ENCODE measurements at regions not wholly inside any gene's neighbourhood (a gene's known extent, or its start where the extent isn't known, plus 50 kb on each side); places are given as distances from the start of the nearest gene placed in this dataset.

DNA sequence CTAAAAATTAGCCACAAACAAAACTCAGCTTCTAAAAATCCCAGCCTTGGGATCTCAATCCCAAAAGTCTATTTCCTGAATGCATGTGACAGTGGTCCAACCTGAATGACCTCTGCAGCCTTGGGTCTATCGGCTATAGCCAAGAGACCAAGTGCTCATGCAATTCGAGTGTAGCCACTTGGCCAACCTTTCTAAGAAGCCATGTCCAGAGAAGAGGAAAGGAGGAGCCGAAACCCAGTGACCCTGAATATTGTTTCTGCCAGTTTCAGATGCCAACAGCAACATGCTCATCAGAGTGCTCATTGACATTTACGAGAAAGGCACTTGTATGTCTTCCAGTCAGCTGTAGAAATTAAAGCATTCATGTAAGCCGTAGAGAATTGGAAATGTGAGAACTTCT is 1231.9 kb downstream of the NLGN4Y start:
- H2AFZ ChIP-seq (ENCODE audit: low read length), result no peak overlapping the region
- H3K4me2 ChIP-seq (ENCODE audit: low read length), result no peak overlapping the region
- no peaks in the 10 kb centered on the region for H3K9me2 ChIP-seq (ENCODE audit: low read depth, low read length)
- no peaks in the 10 kb centered on the region for H3K4me1 ChIP-seq (ENCODE audit: insufficient read depth, low read length, severe bottlenecking)
- H3F3A ChIP-seq (ENCODE audit: insufficient read depth, low read length), result no peaks in the 10 kb centered on the region
- H3K79me2 ChIP-seq (ENCODE audit: insufficient read depth, low read length), result no peaks in the 10 kb centered on the region
- no peaks in the 10 kb centered on the region for H4K20me1 ChIP-seq (ENCODE audit: insufficient read depth, low read length)
- no peaks in the 10 kb centered on the region for H3K9me3 ChIP-seq (ENCODE audit: low read length)
- no peak overlapping the region for H3K9ac ChIP-seq (ENCODE audit: low read length)
- H3K27ac ChIP-seq (ENCODE audit: low read depth, low read length, poor library complexity, severe bottlenecking), result no peak overlapping the region
- no peak overlapping the region for H3K4me3 ChIP-seq (ENCODE audit: low read depth, low read length, poor library complexity, severe bottlenecking)
- TF ChIP-seq, protein P1, sequence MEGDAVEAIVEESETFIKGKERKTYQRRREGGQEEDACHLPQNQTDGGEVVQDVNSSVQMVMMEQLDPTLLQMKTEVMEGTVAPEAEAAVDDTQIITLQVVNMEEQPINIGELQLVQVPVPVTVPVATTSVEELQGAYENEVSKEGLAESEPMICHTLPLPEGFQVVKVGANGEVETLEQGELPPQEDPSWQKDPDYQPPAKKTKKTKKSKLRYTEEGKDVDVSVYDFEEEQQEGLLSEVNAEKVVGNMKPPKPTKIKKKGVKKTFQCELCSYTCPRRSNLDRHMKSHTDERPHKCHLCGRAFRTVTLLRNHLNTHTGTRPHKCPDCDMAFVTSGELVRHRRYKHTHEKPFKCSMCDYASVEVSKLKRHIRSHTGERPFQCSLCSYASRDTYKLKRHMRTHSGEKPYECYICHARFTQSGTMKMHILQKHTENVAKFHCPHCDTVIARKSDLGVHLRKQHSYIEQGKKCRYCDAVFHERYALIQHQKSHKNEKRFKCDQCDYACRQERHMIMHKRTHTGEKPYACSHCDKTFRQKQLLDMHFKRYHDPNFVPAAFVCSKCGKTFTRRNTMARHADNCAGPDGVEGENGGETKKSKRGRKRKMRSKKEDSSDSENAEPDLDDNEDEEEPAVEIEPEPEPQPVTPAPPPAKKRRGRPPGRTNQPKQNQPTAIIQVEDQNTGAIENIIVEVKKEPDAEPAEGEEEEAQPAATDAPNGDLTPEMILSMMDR (IDR thresholded peaks at IDR 0.05; ENCODE audit: low read length), result no peak
- no peak for TF ChIP-seq EZH2 (IDR thresholded peaks at IDR 0.05; ENCODE audit: borderline replicate concordance, low read length)
- H3K27me3 ChIP-seq (ENCODE audit: insufficient read depth, low read length), result no peaks in the 10 kb centered on the region
- no peaks in the 10 kb centered on the region for H3K36me3 ChIP-seq (ENCODE audit: insufficient read depth, low read length)

DNA sequence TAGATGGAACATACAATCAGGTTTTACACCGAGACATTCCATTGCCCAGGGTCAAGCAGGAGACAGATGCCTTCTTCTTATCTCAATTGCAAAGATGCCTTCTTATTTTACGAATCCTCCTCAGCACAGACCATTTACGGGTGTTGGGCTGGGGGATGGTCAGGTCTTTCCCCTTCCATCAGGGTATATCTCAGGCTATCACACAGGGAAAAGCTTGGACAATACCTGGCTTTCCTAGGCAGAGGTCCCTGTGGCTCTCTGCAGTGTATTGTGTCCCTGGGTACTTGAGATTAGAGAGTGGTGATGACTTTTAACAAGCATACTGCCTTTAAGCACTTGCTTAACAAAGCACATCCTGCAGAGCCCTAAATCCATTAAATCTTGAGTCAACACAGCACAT is 1249.2 kb downstream of the NLGN4Y start:
- H3K9ac ChIP-seq (ENCODE audit: low read length), result no peak overlapping the region
- no peak overlapping the region for H3K4me2 ChIP-seq (ENCODE audit: low read length)
- H3K27ac ChIP-seq (ENCODE audit: low read depth, low read length, poor library complexity, severe bottlenecking), result no peak overlapping the region
- no peaks in the 10 kb centered on the region for H3K4me1 ChIP-seq (ENCODE audit: insufficient read depth, low read length, severe bottlenecking)
- no peak for TF ChIP-seq EZH2 (IDR thresholded peaks at IDR 0.05; ENCODE audit: borderline replicate concordance, low read length)
- TF ChIP-seq, protein P1 (IDR thresholded peaks at IDR 0.05; ENCODE audit: low read length), result no peak
- H3F3A ChIP-seq (ENCODE audit: insufficient read depth, low read length), result no peaks in the 10 kb centered on the region
- no peaks in the 10 kb centered on the region for H3K79me2 ChIP-seq (ENCODE audit: insufficient read depth, low read length)
- no peaks in the 10 kb centered on the region for H3K36me3 ChIP-seq (ENCODE audit: insufficient read depth, low read length)
- H3K4me3 ChIP-seq (ENCODE audit: low read depth, low read length, poor library complexity, severe bottlenecking), result no peak overlapping the region
- H3K9me2 ChIP-seq (ENCODE audit: low read depth, low read length), result no peaks in the 10 kb centered on the region
- H2AFZ ChIP-seq (ENCODE audit: low read length), result no peak overlapping the region
- H3K9me3 ChIP-seq (ENCODE audit: low read length), result no peaks in the 10 kb centered on the region
- H4K20me1 ChIP-seq (ENCODE audit: insufficient read depth, low read length), result no peaks in the 10 kb centered on the region
- no peaks in the 10 kb centered on the region for H3K27me3 ChIP-seq (ENCODE audit: insufficient read depth, low read length)

DNA sequence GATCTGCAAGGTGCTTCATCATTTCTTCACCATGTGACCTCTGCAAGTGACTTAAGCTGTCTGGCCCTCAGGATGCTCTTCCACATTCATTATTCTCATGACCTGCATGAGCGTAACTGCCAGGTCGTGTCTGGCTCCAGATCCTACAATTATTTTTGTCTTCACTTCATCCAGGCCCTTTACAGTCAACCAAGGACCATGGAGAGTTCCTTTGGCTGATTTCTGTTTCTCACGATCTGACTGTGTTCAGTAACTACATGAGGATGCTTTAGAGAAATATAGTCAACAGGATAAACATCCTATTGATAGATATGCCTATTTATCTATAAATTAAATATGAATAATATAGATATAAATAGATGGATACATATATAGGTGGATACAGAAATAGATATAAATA is 1251.6 kb downstream of the NLGN4Y start:
- H4K20me1 ChIP-seq (ENCODE audit: insufficient read depth, low read length), result no peaks in the 10 kb centered on the region
- H3K36me3 ChIP-seq (ENCODE audit: insufficient read depth, low read length), result no peaks in the 10 kb centered on the region
- no peaks in the 10 kb centered on the region for H3K4me1 ChIP-seq (ENCODE audit: insufficient read depth, low read length, severe bottlenecking)
- no peak overlapping the region for H3K4me3 ChIP-seq (ENCODE audit: low read depth, low read length, poor library complexity, severe bottlenecking)
- H3K79me2 ChIP-seq (ENCODE audit: insufficient read depth, low read length), result no peaks in the 10 kb centered on the region
- no peaks in the 10 kb centered on the region for H3K9me2 ChIP-seq (ENCODE audit: low read depth, low read length)
- no peak overlapping the region for H2AFZ ChIP-seq (ENCODE audit: low read length)
- H3K27ac ChIP-seq (ENCODE audit: low read depth, low read length, poor library complexity, severe bottlenecking), result no peak overlapping the region
- H3K9ac ChIP-seq (ENCODE audit: low read length), result no peak overlapping the region
- TF ChIP-seq EZH2 (IDR thresholded peaks at IDR 0.05; ENCODE audit: borderline replicate concordance, low read length), result no peak
- H3K27me3 ChIP-seq (ENCODE audit: insufficient read depth, low read length), result no peaks in the 10 kb centered on the region
- no peaks in the 10 kb centered on the region for H3F3A ChIP-seq (ENCODE audit: insufficient read depth, low read length)
- H3K4me2 ChIP-seq (ENCODE audit: low read length), result no peak overlapping the region
- H3K9me3 ChIP-seq (ENCODE audit: low read length), result no peaks in the 10 kb centered on the region

DNA sequence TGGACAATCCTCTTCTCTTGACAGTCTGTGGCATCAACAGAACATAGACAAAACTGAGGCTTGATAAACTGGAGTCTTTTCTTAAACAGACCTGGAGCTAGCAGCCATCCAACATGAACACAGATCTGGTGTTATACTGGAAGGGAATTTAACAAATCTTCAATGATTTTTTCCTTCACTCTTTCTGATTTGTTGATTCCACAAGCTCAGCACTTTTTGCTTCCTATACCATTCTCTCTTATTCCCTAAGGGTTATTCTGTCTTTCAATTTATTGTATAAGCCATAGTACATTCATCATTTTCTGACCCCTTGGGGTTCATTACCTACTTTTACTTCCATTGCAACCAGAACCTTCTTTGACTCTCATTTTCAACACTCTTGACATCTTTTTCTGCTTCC is 1255.6 kb downstream of the NLGN4Y start:
- Histone ChIP-seq H3K27ac (ENCODE audit: low read depth, low read length, poor library complexity, severe bottlenecking) (no peak overlapping the region), H3F3A (ENCODE audit: insufficient read depth, low read length) (no peaks in the 10 kb centered on the region), H3K36me3 (ENCODE audit: insufficient read depth, low read length) (no peaks in the 10 kb centered on the region), H3K27me3 (ENCODE audit: insufficient read depth, low read length) (no peaks in the 10 kb centered on the region), H3K9me2 (ENCODE audit: low read depth, low read length) (no peaks in the 10 kb centered on the region), H4K20me1 (ENCODE audit: insufficient read depth, low read length) (no peaks in the 10 kb centered on the region), H3K79me2 (ENCODE audit: insufficient read depth, low read length) (no peaks in the 10 kb centered on the region), H3K4me2 (ENCODE audit: low read length) (no peak overlapping the region), H3K4me1 (ENCODE audit: insufficient read depth, low read length, severe bottlenecking) (no peaks in the 10 kb centered on the region), H3K9me3 (ENCODE audit: low read length) (no peaks in the 10 kb centered on the region), H3K4me3 (ENCODE audit: low read depth, low read length, poor library complexity, severe bottlenecking) (no peak overlapping the region), H2AFZ (ENCODE audit: low read length) (no peak overlapping the region), H3K9ac (ENCODE audit: low read length) (no peak overlapping the region)
- TF ChIP-seq EZH2 (IDR thresholded peaks at IDR 0.05; ENCODE audit: borderline replicate concordance, low read length), result no peak
- TF ChIP-seq, protein P1 (IDR thresholded peaks at IDR 0.05; ENCODE audit: low read length), result no peak

Data from OCI-LY1 (cell line).